ENCODE measurements at regions not wholly inside any gene's neighbourhood (a gene's known extent, or its start where the extent isn't known, plus 50 kb on each side); places are given as distances from the start of the nearest gene placed in this dataset.

DNA sequence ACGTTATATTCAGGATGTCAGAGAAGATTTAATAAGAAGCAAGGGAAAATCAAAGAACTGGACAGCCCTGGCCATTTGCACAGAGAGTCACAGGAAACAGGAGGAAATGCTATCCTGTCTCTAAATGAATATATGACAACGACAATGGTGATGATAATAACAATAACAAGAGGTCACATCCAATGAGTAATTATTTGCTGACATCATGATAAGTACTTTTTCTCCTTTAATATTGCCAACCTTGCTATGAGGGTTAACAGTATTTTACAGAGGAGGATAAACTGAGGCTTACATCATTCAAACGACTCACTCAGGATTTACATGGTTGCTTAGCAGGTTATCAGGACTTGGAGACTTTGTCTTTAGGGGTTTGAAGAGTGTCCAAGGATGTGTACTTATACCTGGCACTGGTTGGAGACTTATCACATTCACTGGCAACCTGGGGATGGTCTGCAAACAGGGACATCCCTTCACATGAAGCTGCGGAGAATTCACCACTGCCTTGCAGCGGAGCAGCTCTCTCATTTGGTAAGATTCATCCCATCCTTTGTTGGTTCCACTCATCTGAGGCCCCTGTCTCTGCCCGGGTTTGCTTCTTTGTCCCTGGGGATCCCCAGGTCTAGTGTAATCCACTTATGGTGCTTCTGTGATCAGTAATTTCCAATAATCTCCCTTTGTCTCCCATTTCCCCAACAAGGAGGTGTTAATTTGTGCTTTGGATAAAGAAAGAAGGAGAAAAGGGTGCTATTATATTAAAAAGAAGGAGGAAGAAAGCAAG, 637.8 kb downstream of the BCL11B start:
- no peak overlapping the region for H2AFZ ChIP-seq (ENCODE audit: insufficient read depth, low read length, poor library complexity)
- H3K27ac ChIP-seq (ENCODE audit: low read depth, low read length), result no peak overlapping the region
- H3K27me3 ChIP-seq (ENCODE audit: insufficient read depth, low read length), result no peaks in the 10 kb centered on the region
- H3K9me3 ChIP-seq (ENCODE audit: insufficient read depth, low read depth, low read length), result no peaks in the 10 kb centered on the region
- no peak overlapping the region for H4K12ac ChIP-seq (ENCODE audit: low read depth, low read length)
- H2AK5ac ChIP-seq (ENCODE audit: low read length), result no peak overlapping the region
- no peak overlapping the region for H2BK120ac ChIP-seq (ENCODE audit: insufficient read depth, low read length, poor library complexity)
- H3K9ac ChIP-seq (ENCODE audit: low read length), result no peak overlapping the region
- H4K8ac ChIP-seq (ENCODE audit: low read depth, low read length), result no peak overlapping the region
- no peaks in the 10 kb centered on the region for H3K4me1 ChIP-seq (ENCODE audit: control insufficient read depth in 1 of 2, insufficient read depth in 2 of 2, low read length in 2 of 2)
- no peak overlapping the region for H4K91ac ChIP-seq (ENCODE audit: low read depth, low read length)
- H3K79me2 ChIP-seq (ENCODE audit: control insufficient read depth, insufficient read depth, low read length, poor library complexity), result no peaks in the 10 kb centered on the region
- H2BK5ac ChIP-seq (ENCODE audit: low read depth, low read length, poor library complexity), result no peak overlapping the region
- H3K79me1 ChIP-seq (ENCODE audit: low read length), result no peaks in the 10 kb centered on the region
- no peak overlapping the region for H3K18ac ChIP-seq (ENCODE audit: low read length)
- H3K36me3 ChIP-seq (ENCODE audit: control insufficient read depth in 1 of 2, insufficient read depth in 2 of 2, low read length in 2 of 2), result no peaks in the 10 kb centered on the region
- H2BK12ac ChIP-seq (ENCODE audit: low read length), result no peak overlapping the region
- H3K4me2 ChIP-seq (ENCODE audit: low read length), result no peak overlapping the region
- no CpG with 5 or more reads among the region's 6 CpGs for WGBS (ENCODE audit: extremely low coverage, insufficient coverage, insufficient read length)
- H3K4ac ChIP-seq (ENCODE audit: low read depth, low read length), result no peak overlapping the region
- H3K14ac ChIP-seq (ENCODE audit: low read length), result no peak overlapping the region
- no peak overlapping the region for H3K4me3 ChIP-seq (ENCODE audit: low read depth, low read length)
- DNase-seq, result no peak
- no peak overlapping the region for H3K23ac ChIP-seq (ENCODE audit: low read length)

DNA sequence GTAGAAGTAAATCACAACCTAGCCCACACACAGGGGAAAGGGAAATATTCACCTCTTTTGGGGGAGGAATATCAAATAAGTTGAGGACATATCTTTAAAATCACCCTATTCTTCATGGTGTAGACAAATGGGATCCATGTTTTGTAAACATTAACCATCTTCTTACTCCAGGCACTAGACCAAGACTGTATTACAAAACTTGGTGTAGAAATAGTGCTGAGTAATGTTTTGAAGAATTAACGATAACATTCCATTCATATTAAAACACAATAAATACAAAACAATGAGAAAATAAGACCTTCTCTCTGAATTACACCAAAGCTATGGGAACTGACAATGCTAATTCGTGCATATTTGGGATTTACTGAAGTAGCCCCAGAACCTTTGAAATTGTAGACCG, 633.6 kb downstream of the BCL11B start:
- Histone ChIP-seq H3K4me2 (ENCODE audit: low read length) (no peak overlapping the region), H3K4ac (ENCODE audit: low read depth, low read length) (no peak overlapping the region), H3K23ac (ENCODE audit: low read length) (no peak overlapping the region), H4K12ac (ENCODE audit: low read depth, low read length) (no peak overlapping the region), H3K79me1 (ENCODE audit: low read length) (no peaks in the 10 kb centered on the region), H2BK5ac (ENCODE audit: low read depth, low read length, poor library complexity) (no peak overlapping the region), H2AK5ac (ENCODE audit: low read length) (no peak overlapping the region), H4K91ac (ENCODE audit: low read depth, low read length) (no peak overlapping the region), H3K79me2 (ENCODE audit: control insufficient read depth, insufficient read depth, low read length, poor library complexity) (no peaks in the 10 kb centered on the region), H4K8ac (ENCODE audit: low read depth, low read length) (no peak overlapping the region), H3K9me3 (ENCODE audit: insufficient read depth, low read depth, low read length) (no peaks in the 10 kb centered on the region), H3K27me3 (ENCODE audit: insufficient read depth, low read length) (no peaks in the 10 kb centered on the region), H3K4me1 (ENCODE audit: control insufficient read depth in 1 of 2, insufficient read depth in 2 of 2, low read length in 2 of 2) (no peaks in the 10 kb centered on the region), H2AFZ (ENCODE audit: insufficient read depth, low read length, poor library complexity) (no peak overlapping the region), H3K4me3 (ENCODE audit: low read depth, low read length) (no peak overlapping the region), H3K36me3 (ENCODE audit: control insufficient read depth in 1 of 2, insufficient read depth in 2 of 2, low read length in 2 of 2) (no peaks in the 10 kb centered on the region), H2BK12ac (ENCODE audit: low read length) (no peak overlapping the region), H3K18ac (ENCODE audit: low read length) (no peak overlapping the region), H3K9ac (ENCODE audit: low read length) (no peak overlapping the region), H3K27ac (ENCODE audit: low read depth, low read length) (no peak overlapping the region), H3K14ac (ENCODE audit: low read length) (no peak overlapping the region), H2BK120ac (ENCODE audit: insufficient read depth, low read length, poor library complexity) (no peak overlapping the region)
- WGBS (ENCODE audit: extremely low coverage, insufficient coverage, insufficient read length), result no CpG with 5 or more reads among the region's 3 CpGs
- DNase-seq, result no peak

DNA sequence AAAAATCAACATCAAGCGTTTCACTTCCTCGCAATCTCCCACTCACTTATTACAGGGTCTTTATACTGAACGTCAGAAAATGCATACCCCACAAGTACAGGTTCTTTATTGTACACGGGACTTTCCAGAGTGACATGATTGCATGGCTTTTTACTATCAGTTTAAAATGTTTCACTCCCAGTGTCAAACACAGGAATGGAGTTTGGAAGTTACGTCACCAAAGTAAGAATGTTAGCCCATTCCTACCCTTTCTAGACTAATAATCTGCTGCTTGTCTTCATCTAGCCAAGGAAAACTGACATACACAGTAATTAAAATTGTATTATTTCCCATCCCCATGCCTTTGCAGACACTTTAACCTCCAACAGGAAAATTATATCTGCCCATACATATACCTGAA, 624.2 kb downstream of the BCL11B start:
- no peaks in the 10 kb centered on the region for H3K36me3 ChIP-seq (ENCODE audit: control insufficient read depth in 1 of 2, insufficient read depth in 2 of 2, low read length in 2 of 2)
- H2BK12ac ChIP-seq (ENCODE audit: low read length), result no peak overlapping the region
- H3K4me3 ChIP-seq (ENCODE audit: low read depth, low read length), result no peak overlapping the region
- no CpG with 5 or more reads among the region's 5 CpGs for WGBS (ENCODE audit: extremely low coverage, insufficient coverage, insufficient read length)
- no peak overlapping the region for H3K4me2 ChIP-seq (ENCODE audit: low read length)
- H4K12ac ChIP-seq (ENCODE audit: low read depth, low read length), result no peak overlapping the region
- no peak overlapping the region for H4K91ac ChIP-seq (ENCODE audit: low read depth, low read length)
- H3K9ac ChIP-seq (ENCODE audit: low read length), result no peak overlapping the region
- H3K79me2 ChIP-seq (ENCODE audit: control insufficient read depth, insufficient read depth, low read length, poor library complexity), result no peaks in the 10 kb centered on the region
- no peak overlapping the region for H4K8ac ChIP-seq (ENCODE audit: low read depth, low read length)
- no peaks in the 10 kb centered on the region for H3K4me1 ChIP-seq (ENCODE audit: control insufficient read depth in 1 of 2, insufficient read depth in 2 of 2, low read length in 2 of 2)
- no peak overlapping the region for H3K14ac ChIP-seq (ENCODE audit: low read length)
- H3K27me3 ChIP-seq (ENCODE audit: insufficient read depth, low read length), result no peaks in the 10 kb centered on the region
- DNase-seq, result no peak
- no peaks in the 10 kb centered on the region for H3K9me3 ChIP-seq (ENCODE audit: insufficient read depth, low read depth, low read length)
- H2BK120ac ChIP-seq (ENCODE audit: insufficient read depth, low read length, poor library complexity), result no peak overlapping the region
- no peak overlapping the region for H2AFZ ChIP-seq (ENCODE audit: insufficient read depth, low read length, poor library complexity)
- H2AK5ac ChIP-seq (ENCODE audit: low read length), result no peak overlapping the region
- no peak overlapping the region for H3K4ac ChIP-seq (ENCODE audit: low read depth, low read length)
- no peaks in the 10 kb centered on the region for H3K79me1 ChIP-seq (ENCODE audit: low read length)
- no peak overlapping the region for H2BK5ac ChIP-seq (ENCODE audit: low read depth, low read length, poor library complexity)
- H3K23ac ChIP-seq (ENCODE audit: low read length), result no peak overlapping the region
- H3K18ac ChIP-seq (ENCODE audit: low read length), result no peak overlapping the region
- no peak overlapping the region for H3K27ac ChIP-seq (ENCODE audit: low read depth, low read length)

DNA sequence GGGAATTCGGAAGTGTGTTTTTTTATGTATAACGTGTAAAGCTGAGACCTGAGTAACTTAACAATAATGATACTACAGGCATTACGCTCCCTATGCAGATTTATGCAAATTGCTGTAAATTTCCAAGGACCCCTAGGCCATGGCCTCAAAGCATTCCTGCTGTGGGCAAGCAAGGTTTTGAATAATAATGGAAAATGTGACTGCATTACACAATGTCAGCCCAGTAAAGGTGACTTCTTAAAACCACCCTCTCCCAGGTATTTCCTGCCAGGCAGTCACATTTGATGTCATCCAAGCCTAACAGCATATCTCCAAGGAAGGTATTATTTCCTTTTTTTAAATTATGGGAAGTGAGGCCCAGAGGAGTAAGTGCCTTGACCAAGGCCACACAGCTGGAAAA, 621.0 kb downstream of the BCL11B start:
- H3K4ac ChIP-seq (ENCODE audit: low read depth, low read length), result no peak overlapping the region
- H4K8ac ChIP-seq (ENCODE audit: low read depth, low read length), result no peak overlapping the region
- no peak overlapping the region for H4K91ac ChIP-seq (ENCODE audit: low read depth, low read length)
- H2BK120ac ChIP-seq (ENCODE audit: insufficient read depth, low read length, poor library complexity), result no peak overlapping the region
- no peak overlapping the region for H3K23ac ChIP-seq (ENCODE audit: low read length)
- no peak overlapping the region for H4K12ac ChIP-seq (ENCODE audit: low read depth, low read length)
- DNase-seq, result no peak
- no peak overlapping the region for H3K27ac ChIP-seq (ENCODE audit: low read depth, low read length)
- H3K18ac ChIP-seq (ENCODE audit: low read length), result no peak overlapping the region
- no peak overlapping the region for H3K4me2 ChIP-seq (ENCODE audit: low read length)
- H3K9ac ChIP-seq (ENCODE audit: low read length), result no peak overlapping the region
- no peak overlapping the region for H3K14ac ChIP-seq (ENCODE audit: low read length)
- no peak overlapping the region for H2AFZ ChIP-seq (ENCODE audit: insufficient read depth, low read length, poor library complexity)
- H3K4me3 ChIP-seq (ENCODE audit: low read depth, low read length), result no peak overlapping the region
- no peak overlapping the region for H2AK5ac ChIP-seq (ENCODE audit: low read length)
- H2BK12ac ChIP-seq (ENCODE audit: low read length), result no peak overlapping the region
- H3K36me3 ChIP-seq (ENCODE audit: control insufficient read depth in 1 of 2, insufficient read depth in 2 of 2, low read length in 2 of 2), result no peaks in the 10 kb centered on the region
- no peaks in the 10 kb centered on the region for H3K4me1 ChIP-seq (ENCODE audit: control insufficient read depth in 1 of 2, insufficient read depth in 2 of 2, low read length in 2 of 2)
- peaks cover 5% of the 10 kb centered on the region for H3K9me3 ChIP-seq (ENCODE audit: insufficient read depth, low read depth, low read length)
- H3K79me2 ChIP-seq (ENCODE audit: control insufficient read depth, insufficient read depth, low read length, poor library complexity), result no peaks in the 10 kb centered on the region
- H3K79me1 ChIP-seq (ENCODE audit: low read length), result no peaks in the 10 kb centered on the region
- WGBS (ENCODE audit: extremely low coverage, insufficient coverage, insufficient read length), result no CpG with 5 or more reads among the region's 3 CpGs
- H3K27me3 ChIP-seq (ENCODE audit: insufficient read depth, low read length), result no peaks in the 10 kb centered on the region
- no peak overlapping the region for H2BK5ac ChIP-seq (ENCODE audit: low read depth, low read length, poor library complexity)
